ENCODE measurements at regions not wholly inside any gene's neighbourhood (a gene's known extent, or its start where the extent isn't known, plus 50 kb on each side); places are given as distances from the start of the nearest gene placed in this dataset.
A peak's percentile ranks its signal among the peaks of the same experiment; 100 is the strongest.

DNA sequence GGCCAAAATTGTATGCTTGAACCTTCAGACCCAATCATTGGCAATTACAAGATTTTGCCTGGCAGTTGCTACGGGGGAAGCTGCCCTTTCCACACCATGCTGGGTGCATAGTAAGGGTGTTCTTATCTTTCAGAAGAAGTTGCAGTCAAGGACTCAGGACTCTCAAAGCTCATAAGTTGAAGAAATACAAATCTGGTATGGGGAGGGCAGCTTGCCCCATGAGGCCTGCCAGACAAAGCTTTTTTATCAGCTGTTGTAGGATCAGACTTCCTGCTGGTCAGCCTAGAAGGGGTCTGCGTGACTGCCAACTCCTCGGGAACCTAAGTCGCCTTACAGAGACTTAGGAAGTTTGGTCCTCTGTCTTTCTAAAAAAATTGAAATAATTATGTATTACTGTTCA lies 174.9 kb upstream of the TECRL start:
- DNase-seq (ENCODE audit: low spot score), result no peak

DNA sequence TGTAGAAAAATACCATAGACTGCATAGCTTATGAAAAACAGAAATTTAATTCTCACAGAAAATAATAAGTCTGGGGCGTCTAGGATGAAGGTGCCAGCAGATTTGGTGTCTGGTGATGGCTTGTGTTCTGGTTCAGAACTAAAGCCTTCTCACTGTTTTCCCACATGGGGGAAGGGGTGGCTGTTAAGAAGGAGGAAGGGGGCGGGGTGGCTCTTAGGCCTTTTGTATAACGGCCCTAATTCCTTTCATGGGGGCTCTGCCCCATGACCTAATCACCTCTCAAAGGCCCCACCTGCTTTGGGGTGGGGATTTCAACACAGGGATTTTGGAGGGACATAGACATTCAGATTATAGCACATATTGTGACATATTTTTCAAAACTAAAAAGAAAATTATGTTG lies 173.2 kb upstream of the TECRL start:
- no peak for DNase-seq (ENCODE audit: low spot score)

DNA sequence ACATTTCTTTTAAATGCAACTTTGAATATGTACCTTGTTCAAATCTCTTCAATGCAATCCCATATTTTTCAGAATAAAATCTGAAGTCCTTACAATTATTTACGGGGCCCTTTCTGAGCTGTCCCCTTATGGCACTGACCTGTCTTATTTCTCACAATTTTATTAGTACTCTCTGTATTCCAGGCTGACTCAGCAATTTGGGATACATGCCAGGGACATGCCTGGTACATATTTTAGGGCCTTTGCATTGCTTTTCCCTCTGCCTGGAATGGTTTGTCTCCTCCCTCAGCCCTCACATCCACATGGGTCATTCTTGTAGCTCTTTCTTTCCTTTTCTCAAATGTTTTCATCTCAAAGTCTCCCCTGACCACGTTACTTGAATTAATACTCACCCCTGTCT lies 172.2 kb upstream of the TECRL start:
- DNase-seq (ENCODE audit: low spot score), result no peak

DNA sequence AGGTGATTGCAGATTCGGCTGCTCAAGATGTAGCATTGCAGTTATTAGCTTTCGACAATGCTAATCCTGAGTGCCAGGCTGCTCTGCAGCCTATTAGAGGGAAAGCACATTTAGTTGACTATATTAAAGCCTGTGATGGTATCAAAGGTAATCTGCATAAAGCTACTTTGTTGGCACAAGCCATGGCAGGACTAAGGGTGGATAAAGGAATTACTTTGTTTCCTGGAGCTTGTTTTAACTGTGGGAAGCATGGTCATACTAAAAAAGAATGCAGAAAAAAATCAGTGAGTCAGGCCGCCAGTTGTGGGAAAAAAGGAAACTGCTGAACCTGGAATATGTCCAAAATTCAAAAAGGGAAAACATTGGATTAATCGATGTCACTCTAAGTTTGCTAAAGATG lies 154.9 kb upstream of the TECRL start:
- DNase-seq (ENCODE audit: low spot score), result no peak

DNA sequence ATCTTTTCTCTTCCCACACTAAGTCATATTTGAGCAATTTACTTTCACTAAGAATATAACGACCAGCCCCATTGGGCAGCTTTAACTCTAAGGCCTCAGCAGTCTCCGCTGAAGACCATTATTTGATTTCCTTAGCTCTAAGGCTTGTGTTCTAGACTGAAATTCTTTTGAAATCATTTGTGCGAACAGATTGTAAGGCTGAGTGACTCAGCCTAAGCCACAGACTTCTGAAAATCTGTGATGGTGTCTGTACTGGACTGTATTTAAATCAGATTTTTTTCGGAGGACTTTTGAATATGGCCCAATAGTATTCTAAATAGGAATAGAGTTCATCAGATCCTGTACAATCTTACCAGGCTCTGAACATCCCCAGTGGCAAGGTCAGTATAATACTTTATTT lies 150.3 kb upstream of the TECRL start:
- no peak for DNase-seq (ENCODE audit: low spot score)

DNA sequence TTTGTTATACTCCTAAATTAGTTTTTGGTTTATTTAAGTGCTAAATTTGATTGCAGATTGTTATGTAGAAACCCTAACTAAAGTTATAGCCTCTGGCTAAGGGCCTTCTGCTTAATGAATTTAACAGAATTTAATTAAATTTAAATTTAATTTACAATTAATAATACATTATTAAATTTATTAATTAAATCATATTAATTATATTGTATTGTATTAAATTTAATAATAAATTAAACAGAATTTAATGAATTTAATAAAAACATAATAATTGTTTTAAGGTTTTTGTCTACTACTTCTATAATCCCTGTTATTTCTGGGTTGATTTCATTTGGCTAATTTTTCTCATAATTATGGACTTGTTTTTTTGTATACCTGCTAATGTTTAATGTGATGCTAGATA lies 141.9 kb upstream of the TECRL start:
- DNase-seq (ENCODE audit: low spot score), result no peak

DNA sequence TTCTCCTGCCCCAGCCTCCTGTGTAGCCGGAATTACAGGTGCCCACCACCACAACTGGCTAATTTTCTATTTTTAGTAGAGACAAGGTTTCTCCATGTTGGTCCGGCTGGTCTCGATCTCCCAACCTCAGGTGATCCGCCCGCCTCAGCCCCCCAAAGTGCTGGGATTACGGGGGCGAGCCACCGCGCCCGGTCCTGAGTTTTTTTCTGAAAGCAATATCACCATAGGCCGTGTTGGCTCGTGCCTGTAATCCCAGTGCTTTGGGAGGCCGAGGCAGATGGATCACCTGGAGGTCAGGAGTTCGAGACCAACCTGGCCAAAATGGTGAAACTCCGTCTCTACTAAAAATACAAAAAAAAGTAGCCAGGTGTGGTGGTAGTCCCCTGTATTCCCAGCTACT lies 136.3 kb upstream of the TECRL start:
- no peak for DNase-seq (ENCODE audit: low spot score)

DNA sequence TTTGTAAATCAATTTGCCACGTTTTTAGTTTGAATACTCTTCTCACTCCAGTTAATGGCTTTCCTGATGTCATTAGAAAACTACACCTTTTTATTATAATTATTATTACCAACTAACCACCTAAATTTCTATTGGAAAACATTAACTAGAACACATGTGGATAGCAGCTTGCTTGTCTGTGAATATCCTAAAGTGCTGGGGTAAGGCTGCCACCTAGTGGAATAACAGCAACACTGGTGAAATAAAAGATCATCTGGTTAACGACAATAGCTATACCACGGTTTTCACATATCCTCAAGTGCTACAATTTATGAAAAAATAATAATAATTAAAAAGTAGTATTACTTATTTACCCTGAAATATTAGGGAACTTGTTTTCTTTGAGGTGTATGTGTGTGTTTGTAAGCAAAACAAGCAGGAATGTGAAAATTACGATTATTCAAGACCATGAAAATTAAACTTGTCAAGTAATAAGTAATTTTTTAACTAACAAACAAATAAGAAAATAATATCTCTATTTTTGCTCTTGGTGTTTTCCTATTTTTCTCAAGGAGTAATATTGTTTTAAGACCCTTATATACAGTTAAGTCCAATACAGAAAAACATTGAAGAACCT lies 130.1 kb upstream of the TECRL start:
- peak; percentile 13 for DNase-seq (ENCODE audit: low spot score)

DNA sequence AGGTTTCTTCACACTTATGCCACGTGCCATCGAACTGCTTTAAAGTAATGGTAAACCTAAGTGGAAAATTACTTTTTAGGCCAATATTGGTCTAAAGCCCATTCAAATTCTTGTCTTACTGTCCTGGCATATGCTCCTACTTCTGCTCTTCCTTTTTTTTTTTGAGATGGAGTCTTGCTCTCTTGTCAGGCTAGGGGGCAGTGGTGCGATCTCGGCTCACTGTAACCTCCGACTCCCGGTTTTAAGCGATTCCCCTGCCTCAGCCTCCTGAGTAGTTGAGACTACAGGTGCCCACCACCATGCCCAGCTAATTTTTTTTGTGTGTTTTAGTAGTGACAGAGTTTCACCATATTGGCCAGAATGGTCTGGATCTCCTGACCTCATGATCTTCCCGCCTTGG lies 129.0 kb upstream of the TECRL start:
- DNase-seq (ENCODE audit: low spot score), result no peak

DNA sequence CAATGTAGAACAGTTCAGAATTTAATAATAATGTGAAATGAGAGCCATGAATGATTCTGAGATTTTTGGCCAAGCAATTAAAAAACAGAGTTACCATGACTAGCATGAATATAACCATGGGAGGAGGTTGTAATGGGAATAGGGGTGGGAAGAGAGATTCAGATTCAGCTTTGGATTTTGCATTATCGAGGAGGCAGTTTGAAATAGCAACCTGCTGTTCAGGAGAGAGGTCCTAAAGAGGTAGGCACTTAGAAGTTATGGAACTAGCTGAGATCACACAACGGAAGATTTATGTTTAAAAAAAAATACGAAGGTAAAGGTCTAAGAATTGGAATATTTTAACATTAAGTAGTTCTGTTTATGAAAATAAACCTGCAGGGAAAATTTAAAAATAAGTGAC lies 124.4 kb upstream of the TECRL start:
- no peak for DNase-seq (ENCODE audit: low spot score)

DNA sequence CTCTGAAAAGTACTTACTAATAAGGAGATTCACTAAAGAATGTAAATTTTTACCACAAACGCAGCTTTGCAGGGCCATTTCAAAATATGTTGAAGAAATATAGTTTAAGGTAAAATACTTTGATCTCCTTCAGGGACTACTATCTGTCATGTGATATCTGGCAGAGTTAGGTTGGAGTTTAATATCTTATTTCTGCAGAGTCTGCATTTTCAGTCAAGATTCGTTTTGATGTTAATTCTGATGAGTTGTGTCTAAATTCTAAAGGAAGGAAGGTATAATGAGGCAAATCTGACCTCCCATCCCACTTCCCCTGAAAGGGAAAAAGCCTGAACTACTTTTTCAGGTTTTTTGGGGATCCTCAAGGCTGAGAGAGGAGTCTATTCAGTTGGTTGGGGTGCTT lies 123.9 kb upstream of the TECRL start:
- no peak for DNase-seq (ENCODE audit: low spot score)

DNA sequence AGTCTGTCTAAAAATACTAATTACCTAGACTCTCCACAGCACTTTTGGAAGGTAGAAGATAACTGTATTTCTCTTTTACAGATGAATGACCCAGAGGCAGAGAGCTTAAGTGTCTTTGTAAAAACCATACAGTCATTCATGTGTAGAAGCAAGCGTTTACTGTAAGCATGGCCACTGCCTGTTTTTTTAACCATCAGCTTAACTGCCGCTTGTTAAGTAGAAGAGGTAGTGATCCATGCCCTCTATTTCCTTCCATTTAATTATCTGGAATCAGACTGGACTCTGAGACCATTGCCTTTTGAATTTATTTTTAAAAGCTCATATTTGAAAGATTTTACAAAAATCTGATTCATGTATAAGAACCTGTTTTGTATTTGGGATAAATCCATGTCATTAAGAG lies 111.2 kb upstream of the TECRL start:
- no peak for DNase-seq (ENCODE audit: low spot score)

DNA sequence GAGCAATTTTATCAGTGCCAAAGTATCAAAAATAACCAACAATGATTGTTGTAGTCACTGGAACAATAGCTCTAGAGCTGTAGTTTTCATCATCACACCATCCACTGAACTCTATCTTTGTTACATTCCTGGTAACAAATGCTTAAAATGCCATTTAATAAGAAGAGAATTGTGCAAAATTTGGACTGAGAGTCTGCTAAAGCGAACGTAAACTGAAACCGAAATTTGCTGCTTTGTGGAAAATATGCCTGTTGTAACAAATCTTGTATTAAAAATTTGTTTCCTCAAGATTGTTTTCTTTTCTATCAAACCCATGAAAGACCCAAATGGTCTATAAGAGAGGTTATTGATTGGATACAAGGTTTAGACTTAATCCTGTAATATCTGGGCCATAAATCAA lies 109.3 kb upstream of the TECRL start:
- DNase-seq (ENCODE audit: low spot score), result no peak

DNA sequence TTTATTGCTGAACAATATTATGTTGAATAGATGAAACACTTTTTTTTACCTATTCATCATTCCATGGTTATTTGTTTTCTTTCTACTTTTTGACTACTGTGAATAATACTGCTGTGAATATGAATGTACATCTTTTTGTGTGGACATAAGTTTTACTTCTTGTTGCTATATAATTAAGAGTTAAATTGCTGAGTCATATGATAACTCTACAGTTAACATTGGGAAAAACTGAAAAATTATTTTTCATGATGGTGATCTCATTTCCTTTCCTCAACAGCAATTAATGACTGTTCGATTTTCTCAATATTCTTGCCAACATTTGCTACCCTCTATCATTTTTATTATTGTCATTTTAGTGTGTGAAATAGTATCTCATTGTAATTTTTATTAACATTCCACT lies 106.9 kb upstream of the TECRL start:
- no peak for DNase-seq (ENCODE audit: low spot score)

DNA sequence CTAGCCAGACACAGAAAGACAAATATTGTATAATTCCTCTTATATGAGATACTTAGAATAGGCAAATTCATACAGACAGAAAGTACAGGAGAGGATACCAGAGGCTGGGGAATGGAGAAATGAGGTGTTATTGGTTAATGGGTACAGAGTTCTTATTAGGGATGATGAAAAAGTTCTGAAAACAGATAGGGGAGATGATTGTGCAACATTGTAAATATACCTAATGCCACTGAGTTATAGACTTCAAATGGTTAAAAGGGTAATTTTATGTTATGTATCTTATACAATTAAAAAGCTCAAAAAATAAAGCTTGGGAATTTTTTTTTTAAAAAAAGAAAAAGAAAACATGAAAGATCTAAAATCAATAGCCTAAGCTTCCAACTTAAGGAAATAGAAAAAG lies 98.8 kb upstream of the TECRL start:
- DNase-seq (ENCODE audit: low spot score), result no peak

DNA sequence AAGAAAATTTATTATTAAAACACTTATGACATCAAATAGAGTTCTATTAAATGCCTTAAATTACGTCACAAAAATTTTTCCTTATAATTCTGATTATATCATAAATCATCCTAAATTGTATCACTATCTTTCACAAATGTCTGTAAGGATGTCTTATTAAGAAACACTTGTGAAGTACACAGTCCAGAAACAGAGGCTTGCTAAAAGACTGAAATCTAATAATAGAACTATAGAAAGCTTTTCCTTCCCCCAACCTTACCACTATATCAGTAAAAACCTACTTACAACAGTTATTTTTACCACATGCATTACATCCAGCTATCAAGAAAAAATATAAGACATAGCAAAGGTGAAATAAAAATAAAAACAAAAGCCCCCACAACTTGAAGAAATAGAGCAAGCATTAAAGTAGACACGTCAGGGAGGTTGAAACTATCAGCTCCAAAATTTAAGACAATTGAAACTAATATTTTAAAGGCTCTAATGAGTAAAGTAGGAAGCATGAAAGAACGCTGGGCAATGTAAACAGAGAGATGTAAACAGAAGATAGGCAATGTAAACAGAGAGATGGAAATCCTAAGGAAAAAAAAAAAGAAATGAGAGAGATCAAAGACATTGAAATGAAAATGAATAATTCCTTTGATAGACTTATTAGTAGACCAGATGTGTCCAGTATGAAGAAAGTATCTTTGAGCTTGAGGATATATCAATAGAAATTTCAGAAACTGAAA lies 94.9 kb upstream of the TECRL start:
- DNase-seq (ENCODE audit: low spot score), result no peak

DNA sequence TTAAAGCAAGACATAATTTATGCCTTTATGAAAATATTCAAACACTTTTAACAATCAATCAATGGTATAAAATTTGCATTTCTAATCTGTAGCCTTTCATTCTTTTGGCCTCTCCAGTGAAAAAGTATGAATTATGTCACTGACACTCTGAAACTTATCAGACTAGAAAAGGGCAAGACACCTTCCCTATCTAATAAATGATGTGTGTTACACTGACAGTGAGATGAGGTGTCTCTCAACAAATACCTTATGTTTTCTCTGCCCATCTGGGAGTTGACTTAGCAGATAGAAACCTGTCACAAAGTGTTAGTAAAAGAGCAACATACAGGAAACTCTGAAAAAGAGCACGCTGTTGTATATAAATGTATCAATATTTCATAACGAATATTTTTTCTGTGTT lies 94.2 kb upstream of the TECRL start:
- DNase-seq (ENCODE audit: low spot score), result no peak

DNA sequence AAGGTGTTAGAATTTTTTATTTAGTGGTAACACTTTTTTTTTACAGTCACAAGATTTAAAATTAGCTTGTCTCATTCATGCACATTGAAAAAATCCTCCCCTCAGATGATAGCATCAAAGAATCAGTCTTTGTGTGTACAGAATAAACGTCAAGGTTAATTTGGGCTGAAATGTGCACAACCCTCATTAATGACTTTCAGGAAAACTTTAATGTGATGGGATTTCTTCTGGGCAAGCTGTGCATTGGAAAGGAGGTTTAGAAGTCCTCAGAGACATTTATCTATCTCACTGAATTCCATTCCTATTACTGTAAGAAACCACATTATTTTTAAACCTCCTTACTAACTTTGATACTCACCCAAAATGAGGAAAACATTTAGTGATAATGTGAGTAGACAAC lies 88.2 kb upstream of the TECRL start:
- DNase-seq (ENCODE audit: low spot score), result no peak

DNA sequence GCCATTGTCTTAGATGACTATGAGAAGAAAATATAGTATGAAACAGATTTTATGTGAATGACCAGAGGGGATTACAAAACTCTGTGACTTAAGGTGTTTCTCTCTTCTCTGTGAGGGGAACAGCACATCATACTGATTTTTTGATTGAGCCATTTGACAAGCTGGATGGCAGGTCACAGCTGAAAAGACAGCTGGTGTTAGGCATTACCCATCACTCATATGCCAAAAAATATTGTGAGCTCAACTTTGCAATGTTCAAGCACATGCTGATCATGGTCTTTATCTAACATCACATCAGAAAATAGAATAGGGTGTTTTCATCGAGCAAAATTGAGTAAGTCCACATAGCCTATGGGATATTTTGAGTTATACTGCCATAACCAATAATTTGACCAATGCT lies 86.7 kb upstream of the TECRL start:
- no peak for DNase-seq (ENCODE audit: low spot score)

DNA sequence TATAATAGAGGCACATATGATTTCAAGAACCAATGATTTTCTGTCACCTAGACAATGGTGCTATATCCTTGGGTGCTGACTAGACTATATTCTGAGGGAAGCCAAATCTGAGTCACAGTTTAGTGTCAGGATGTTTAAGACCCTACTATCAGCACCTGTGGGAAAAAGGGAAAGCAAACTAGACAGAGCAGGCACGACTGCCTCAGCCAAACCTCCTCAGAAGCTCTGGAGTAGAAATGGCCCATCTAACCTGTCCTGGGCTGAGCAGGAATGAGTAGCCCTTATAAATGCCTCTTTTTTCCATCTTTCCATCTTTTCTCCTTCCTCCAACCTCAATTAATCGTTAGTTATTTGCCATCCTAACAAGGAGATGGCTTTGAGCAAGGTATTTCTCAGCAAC lies 80.4 kb upstream of the TECRL start:
- no peak for DNase-seq (ENCODE audit: low spot score)

DNA sequence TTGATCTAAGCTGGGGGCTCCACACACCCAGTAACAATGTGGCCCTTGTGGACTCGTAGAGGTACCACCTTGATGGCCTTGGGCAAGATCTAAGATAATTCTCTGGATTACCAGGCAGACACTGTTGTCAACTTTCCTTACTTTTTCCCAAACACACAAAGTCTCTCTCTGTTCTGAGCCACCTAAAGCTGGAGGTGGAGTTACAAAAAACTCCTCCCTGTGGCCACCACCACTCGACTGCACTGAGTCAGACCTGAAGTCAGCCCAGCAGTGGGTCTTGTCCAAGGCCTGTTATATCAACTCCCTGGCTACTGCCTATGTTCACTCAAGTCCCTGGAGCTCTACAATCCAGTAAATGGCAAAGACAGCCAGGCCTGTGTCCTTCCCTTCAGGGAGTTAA lies 70.1 kb upstream of the TECRL start:
- DNase-seq (ENCODE audit: low spot score), result no peak

DNA sequence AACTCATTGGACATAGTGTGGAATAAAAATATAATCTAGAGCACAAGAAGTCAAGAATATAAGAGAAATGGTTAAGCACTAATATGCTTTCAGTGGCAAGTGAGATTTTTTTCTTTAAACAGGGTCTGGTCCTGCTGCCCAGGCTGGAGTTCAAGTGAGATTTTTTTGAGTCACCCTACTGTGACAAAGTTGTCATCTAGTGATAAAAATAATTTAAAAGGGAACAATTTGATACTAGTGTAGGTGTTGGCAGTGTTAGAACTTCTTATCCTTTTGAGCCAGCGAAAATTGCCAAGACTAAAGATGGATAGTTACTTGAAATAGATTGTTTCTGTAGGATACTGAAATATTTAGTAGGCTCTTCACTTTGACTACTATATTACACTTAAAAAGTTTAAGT lies 67.9 kb upstream of the TECRL start:
- DNase-seq (ENCODE audit: low spot score), result no peak

DNA sequence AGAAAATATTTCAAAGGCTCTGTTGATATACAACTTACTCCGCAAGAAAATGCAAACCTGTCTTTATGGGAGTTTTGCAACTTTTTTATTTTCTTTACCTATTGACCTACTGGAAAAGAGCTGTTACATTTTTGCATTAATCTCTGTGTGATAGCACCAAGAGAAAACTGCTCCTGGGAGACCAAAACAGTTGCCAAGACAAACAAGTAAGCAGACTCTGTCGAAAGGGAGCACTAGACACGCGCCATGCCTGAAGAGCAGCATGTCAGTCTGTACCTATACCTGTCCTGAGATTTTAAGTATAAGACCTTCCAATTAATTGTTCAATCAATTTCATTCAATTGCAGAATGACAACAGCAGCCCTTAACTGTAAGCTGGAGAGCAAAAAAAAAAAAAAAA lies 56.0 kb upstream of the TECRL start:
- no peak for DNase-seq (ENCODE audit: low spot score)

DNA sequence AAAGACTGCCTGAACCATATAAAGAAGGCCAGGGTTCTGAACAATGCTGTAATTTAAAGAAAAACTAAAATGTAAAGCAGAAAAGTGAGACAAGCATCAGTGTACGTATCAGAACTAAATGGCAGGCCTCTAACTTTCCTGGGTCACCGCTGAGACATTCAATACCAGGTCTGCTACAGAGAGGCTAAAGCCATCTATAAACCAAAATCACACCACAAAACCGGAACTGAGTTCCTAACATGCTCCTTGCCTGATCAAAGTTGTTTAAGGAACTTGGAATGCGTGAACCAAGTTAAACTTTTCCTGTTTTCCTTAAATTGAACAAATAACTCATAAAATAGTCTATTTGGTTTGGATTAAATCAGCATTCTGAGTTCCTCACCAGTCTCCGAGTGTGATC lies 55.3 kb upstream of the TECRL start:
- no peak for DNase-seq (ENCODE audit: low spot score)
